Neural progenitor cell (in vitro differentiated cells): ENCODE measurements at regions not wholly inside any gene's neighbourhood (a gene's known extent, or its start where the extent isn't known, plus 50 kb on each side); places are given as distances from the start of the nearest gene placed in this dataset.
"Not testable (repeated sequence)": the region's sequence is repeated elsewhere in the genome, so short reads cannot be mapped to it uniquely, and the experiment has no call there.

Source experiments
- CTCF ChIP-seq: fragments of 200-600 bp; sonication (generic); IDR thresholded peaks from 2 replicates; pipeline ENCODE4 v1.5.1; 2017; ENCODE audit warnings: antibody characterized with exemption, mild to moderate bottlenecking
- EZH2 ChIP-seq: fragments of 200-600 bp; sonication (generic); IDR thresholded peaks from 2 replicates; pipeline ENCODE4 v1.6.1; 2017; ENCODE audit warnings: antibody characterized with exemption, mild to moderate bottlenecking, moderate library complexity
- EZH2phosphoT487 ChIP-seq: fragments of 200-600 bp; sonication (generic); IDR thresholded peaks from 2 replicates; pipeline ENCODE4 v1.6.1; 2017; ENCODE audit warnings: antibody characterized with exemption

- not testable (repeated sequence) for TF ChIP-seq EZH2, CTCF, EZH2phosphoT487
These were observed 678.2 kb downstream of the TYW1 start for GRCh38 chr7:67674862-67675261.
